GM12873 (cell line): ENCODE measurements at regions not wholly inside any gene's neighbourhood (a gene's known extent, or its start where the extent isn't known, plus 50 kb on each side); places are given as distances from the start of the nearest gene placed in this dataset.

Experiments used
- TF ChIP-seq, protein P1 (sequence below): IDR thresholded peaks from 2 replicates; pipeline ENCODE4 v1.5.1; 2012; ENCODE audit warnings: low read depth, mild to moderate bottlenecking, moderate library complexity, low read length, control low read depth; ENCODE audit not compliant: insufficient read depth; ENCODE audit errors: missing control alignments

DNA sequence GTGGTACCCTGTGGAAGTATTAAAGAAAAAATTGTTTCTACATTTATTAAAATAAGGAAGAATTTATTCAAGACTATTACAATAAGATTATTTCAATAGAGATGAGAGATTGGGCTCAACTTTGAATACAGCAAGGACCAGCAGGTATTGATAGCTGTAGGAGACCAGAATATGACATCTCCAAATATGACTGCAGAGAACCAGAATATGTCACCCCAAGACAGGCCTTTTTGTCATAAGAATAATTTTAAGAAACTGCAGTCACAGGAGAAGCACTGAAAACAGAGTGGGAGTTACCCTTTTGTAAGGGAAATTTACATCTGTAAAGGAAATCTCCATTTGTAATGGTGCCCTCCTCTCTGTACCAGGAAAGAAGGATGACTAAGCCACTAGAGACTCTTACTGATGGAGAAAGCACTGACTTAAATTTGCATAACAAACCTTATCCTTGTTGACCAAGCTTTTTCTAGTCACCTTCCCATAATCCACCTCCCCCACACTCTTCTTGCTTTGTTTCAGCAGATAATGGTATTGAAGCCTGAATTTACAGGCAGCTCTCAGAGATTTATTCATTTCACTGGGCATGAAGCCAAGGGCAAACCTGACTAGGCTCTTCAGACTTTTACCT is 145.1 kb upstream of the RMP24 start:
- TF ChIP-seq, protein P1, sequence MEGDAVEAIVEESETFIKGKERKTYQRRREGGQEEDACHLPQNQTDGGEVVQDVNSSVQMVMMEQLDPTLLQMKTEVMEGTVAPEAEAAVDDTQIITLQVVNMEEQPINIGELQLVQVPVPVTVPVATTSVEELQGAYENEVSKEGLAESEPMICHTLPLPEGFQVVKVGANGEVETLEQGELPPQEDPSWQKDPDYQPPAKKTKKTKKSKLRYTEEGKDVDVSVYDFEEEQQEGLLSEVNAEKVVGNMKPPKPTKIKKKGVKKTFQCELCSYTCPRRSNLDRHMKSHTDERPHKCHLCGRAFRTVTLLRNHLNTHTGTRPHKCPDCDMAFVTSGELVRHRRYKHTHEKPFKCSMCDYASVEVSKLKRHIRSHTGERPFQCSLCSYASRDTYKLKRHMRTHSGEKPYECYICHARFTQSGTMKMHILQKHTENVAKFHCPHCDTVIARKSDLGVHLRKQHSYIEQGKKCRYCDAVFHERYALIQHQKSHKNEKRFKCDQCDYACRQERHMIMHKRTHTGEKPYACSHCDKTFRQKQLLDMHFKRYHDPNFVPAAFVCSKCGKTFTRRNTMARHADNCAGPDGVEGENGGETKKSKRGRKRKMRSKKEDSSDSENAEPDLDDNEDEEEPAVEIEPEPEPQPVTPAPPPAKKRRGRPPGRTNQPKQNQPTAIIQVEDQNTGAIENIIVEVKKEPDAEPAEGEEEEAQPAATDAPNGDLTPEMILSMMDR, result no peak

DNA sequence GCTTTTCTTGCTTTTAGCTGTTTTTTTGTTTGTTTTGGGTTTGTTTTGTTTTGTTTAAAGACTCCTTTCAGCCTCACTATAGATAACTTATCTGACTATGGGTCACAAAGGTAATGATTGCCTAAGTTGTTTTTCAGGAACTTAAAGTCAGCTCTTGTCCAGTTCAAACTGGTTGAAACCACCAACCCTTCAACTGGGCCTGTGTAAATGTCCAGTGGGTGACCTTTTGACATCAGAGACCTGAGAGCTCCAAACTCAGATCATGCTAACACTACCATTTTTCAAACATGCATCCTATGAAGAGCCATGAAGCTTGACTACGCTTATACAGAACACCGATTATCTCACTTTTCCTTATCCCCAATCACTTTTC is 144.6 kb upstream of the RMP24 start:
- TF ChIP-seq, protein P1, result no peak

DNA sequence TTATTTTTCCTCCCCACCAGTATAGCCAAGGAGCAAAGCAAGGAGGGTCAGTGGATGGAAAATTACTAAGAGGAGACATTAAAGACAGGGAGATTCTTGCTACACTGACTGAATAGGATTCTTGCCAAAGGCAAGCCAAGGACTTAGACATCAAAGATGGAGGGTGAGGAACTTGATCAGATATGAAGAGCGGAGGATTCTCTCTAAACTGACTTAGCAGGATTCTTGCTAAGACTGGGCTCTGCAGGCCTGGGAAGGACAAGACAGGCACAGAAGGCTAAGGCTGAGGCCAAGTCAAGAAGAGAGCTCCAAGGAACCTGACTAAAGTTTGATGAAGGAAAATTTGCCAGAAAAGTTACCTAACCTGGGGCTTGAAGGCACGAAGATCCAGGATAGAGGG is 143.9 kb upstream of the RMP24 start:
- TF ChIP-seq, protein P1, result no peak

DNA sequence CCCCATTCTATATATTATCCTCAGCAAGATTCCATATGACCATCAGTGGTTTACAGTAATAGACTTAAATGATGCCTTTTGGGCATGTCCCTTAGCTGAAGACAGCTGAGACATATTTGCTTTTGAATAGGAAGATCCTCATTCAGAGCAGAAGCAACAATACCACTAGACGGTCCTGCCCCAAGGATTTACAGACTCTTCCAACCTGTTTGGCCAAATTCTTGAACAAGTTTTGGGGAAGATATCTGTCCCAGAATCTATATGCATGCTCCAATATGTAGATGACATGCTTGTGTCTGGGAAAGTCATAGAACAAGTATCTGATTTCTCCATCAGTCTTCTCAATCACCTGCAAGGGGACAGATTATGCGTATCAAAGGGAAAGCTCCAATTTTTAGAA is 137.1 kb upstream of the RMP24 start:
- TF ChIP-seq, protein P1, result no peak

DNA sequence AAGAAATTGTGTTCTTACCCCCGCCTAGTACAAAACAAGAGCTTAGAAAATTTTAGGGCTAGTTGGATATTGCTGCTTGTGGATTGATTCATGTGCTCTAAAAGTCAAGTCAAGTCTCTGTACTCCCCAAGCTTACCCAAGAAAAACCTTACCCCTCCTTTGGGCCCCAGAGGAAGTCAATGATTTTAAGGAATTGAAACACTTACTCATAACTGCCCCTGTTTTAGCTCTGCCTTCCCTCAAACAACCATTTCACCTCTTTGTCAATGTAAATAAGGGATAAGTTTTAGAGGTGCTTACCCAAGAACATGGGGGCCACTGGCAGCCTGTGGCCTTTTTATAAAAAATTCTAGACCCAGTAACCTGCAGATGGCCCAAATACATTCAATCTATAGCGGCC is 136.6 kb upstream of the RMP24 start:
- TF ChIP-seq, protein P1, result no peak

DNA sequence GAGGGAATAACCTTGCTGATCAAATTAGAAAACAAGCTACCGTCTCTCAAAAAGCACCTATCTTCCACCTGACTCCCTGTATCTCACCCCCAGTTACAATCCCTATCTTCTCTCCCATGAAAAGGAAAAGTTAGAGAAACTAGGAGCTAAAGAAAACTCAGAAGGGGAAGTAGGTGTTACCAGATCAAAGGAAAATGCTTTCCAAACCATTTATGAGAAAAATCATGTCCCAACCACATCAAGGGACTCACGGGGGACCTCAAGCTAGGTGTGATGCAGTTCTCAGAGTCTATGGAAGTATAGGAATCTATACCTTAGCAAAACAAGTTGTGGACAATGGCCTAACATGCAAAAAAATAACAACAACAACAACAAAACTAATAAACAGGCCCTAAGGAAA is 135.5 kb upstream of the RMP24 start:
- TF ChIP-seq, protein P1, result no peak

DNA sequence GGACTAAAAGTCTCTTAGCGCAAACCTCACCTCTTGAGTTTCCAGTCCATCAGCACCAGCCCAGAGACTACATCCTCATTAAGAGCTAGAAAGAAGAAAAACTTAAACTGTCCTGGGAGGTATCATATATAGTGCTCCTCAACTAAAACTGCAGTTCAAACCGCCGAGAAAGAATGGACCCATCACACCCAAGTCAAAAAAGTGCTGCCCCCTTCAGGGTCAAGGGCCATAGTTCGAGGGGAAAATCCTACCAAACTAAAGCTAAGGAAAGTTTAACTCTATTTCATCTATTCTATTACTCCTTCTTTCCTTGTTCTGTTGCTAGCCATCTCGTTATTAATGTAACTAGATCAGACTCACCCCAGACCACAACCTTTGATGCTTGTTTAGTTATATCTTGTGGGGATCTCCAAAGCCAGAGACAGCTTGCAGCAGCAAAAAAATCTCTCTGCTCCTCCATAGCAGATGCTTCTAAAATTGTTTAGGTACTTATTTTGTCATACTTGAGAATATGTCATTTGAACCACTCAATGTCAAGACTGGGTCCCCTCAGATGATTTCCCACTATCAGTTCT is 134.5 kb upstream of the RMP24 start:
- TF ChIP-seq, protein P1, result no peak
